ENCODE measurements at regions not wholly inside any gene's neighbourhood (a gene's known extent, or its start where the extent isn't known, plus 50 kb on each side); places are given as distances from the start of the nearest gene placed in this dataset.

DNA sequence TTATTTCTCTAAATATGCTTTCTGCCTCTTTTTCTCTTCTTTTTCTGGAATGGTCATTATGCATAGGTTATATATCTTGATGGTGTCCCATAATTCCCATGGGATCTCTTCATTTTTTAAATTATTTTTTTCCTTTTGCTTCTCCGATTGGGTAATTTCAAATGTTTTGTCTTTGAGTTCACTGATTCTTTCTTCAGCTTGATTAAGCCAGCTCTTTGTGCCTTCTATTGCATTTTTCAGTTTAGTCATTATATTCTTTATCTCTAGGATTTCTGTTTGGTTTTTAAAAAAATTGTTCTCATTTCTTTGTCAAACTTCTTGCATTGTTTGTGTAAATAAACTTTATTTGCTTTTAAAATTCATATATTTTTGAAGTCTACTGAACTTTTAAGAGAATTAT is 251.1 kb downstream of the INSIG2 start:
- H3K27me3 ChIP-seq (ENCODE audit: insufficient read depth, low read length, poor library complexity, severe bottlenecking) = no peaks in the 10 kb centered on the region
- no peaks in the 10 kb centered on the region for H3K9me3 ChIP-seq (ENCODE audit: low read length)
- H3K27ac ChIP-seq (ENCODE audit: low read depth, low read length) = no peak overlapping the region
- CTCF ChIA-PET = no interaction called here
- POLR2A ChIA-PET = no interaction called here
- Mint-ChIP-seq H3K36me3 (no peaks in the 10 kb centered on the region), H3K9me3 (peaks cover 13 to 24% (median 15%) of the 10 kb centered on the region in 5 donors), H3K4me3 (no peak overlapping the region), H3K27me3 (peaks cover 9 to 11% of the 10 kb centered on the region in 2 donors), H3K4me1 (no peaks in the 10 kb centered on the region), H3K27ac (no peak overlapping the region)
- no peaks in the 10 kb centered on the region for H3K36me3 ChIP-seq (ENCODE audit: insufficient read depth, low read length)
- no peak for DNase-seq
- H3K4me1 ChIP-seq (ENCODE audit: insufficient read depth, low read length) = no peaks in the 10 kb centered on the region
- no peak overlapping the region for H3K4me3 ChIP-seq (ENCODE audit: low read length)

DNA sequence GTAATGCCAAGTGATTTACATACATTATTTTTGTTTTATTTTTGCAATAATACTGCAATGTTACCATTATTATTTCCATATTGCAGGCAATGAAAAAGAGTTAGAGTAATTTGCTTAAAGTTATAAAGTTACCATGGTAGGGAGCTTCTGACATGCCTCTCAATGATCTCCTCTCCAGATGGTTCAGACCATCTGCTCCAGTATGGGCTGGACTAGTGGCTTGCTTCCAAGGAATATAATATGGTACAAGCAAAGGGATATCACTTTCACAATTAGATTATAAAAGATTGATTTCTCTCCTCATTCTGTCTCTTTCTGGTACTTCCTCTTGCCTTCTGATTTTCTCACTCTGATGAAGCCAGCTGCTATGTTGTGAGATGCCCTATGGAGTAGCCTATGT is 245.4 kb downstream of the INSIG2 start:
- Histone ChIP-seq H3K4me1 (ENCODE audit: insufficient read depth, low read length) (no peaks in the 10 kb centered on the region), H3K4me3 (ENCODE audit: low read length) (no peak overlapping the region), H3K27ac (ENCODE audit: low read depth, low read length) (no peak overlapping the region), H3K27me3 (ENCODE audit: insufficient read depth, low read length, poor library complexity, severe bottlenecking) (no peaks in the 10 kb centered on the region), H3K36me3 (ENCODE audit: insufficient read depth, low read length) (no peaks in the 10 kb centered on the region), H3K9me3 (ENCODE audit: low read length) (no peaks in the 10 kb centered on the region)
- H3K4me3 Mint-ChIP-seq = no peak overlapping the region
- H3K9me3 Mint-ChIP-seq = peaks cover under 1 to 13% (median 10%) of the 10 kb centered on the region in 5 donors
- H3K4me1 Mint-ChIP-seq = no peaks in the 10 kb centered on the region
- H3K27ac Mint-ChIP-seq = no peak overlapping the region
- no peak for DNase-seq
- peaks cover 13 to 21% of the 10 kb centered on the region in 2 donors for H3K27me3 Mint-ChIP-seq
- ChIA-PET CTCF (no interaction called here), POLR2A (no interaction called here)
- H3K36me3 Mint-ChIP-seq = peaks cover 0 to 2% (median 0%) of the 10 kb centered on the region in 3 donors

DNA sequence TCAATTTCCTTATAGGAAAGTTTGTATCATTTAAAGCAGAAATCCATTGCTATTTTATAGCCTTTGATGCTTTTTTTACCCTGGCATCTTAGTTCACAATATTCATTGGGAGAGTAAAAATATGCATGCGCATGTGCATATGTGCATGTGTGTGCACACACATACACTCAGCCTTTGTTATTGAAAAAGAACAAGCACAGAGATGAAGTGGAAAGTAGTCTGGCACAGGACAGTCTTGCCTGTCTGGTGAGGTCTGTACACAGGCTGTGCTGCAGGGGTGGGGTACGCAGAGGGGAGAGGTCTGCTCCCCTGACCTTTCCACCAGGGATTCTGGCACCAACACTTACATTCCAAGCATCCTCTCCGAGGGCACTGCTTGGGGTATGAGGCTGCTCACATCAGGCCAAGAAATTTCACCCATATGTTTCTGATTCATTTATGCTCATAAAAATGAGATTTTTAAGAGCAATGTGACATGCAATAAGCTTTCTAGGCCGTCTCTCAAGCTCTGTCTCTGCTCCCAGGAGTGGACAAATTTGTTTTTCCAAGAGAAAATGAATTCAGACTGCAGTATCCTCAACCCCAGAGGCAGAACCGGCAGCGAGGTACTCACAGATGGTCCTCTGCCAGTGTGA is 237.2 kb downstream of the INSIG2 start:
- no peak for DNase-seq
- H3K9me3 ChIP-seq (ENCODE audit: low read length) = no peaks in the 10 kb centered on the region
- CTCF ChIA-PET = no interaction called here

DNA sequence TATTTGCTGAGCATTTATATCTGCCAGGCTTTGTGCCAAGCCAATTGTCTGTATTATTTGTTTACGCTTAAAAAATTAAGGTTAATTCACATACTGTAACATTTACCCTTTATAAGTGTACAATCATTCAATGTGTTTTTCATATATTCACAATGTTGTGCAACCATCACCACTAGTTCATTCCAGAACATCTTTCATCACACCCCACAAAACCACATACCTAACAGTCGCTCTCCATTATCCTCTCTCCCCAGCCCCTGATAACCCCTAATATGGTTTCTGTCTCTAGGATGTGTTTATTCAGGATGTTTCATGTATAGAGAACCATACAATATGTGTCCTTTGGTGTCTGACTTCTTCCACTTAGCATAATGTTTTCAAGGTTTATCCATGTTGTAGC is 234.1 kb downstream of the INSIG2 start:
- Mint-ChIP-seq H3K4me1 (no peaks in the 10 kb centered on the region), H3K9me3 (peaks cover 0 to 4% (median 0%) of the 10 kb centered on the region in 5 donors), H3K36me3 (peaks cover 0 to 5% (median 0%) of the 10 kb centered on the region in 3 donors), H3K27ac (no peak overlapping the region), H3K27me3 (peaks cover 22 to 32% of the 10 kb centered on the region in 2 donors), H3K4me3 (no peak overlapping the region)
- Histone ChIP-seq H3K27ac (ENCODE audit: low read depth, low read length) (no peak overlapping the region), H3K27me3 (ENCODE audit: insufficient read depth, low read length, poor library complexity, severe bottlenecking) (no peaks in the 10 kb centered on the region), H3K4me1 (ENCODE audit: insufficient read depth, low read length) (no peaks in the 10 kb centered on the region), H3K4me3 (ENCODE audit: low read length) (no peak overlapping the region), H3K9me3 (ENCODE audit: low read length) (no peaks in the 10 kb centered on the region), H3K36me3 (ENCODE audit: insufficient read depth, low read length) (no peaks in the 10 kb centered on the region)
- ChIA-PET POLR2A (no interaction called here), CTCF (no interaction called here)
- no peak for DNase-seq

More for the DNA sequence above, 237.2 kb downstream of the INSIG2 start:
- Mint-ChIP-seq H3K4me1 (no peaks in the 10 kb centered on the region), H3K9me3 (peaks cover 0 to 4% (median 0%) of the 10 kb centered on the region in 5 donors), H3K27ac (no peak overlapping the region), H3K27me3 (peaks cover 13 to 30% of the 10 kb centered on the region in 2 donors), H3K4me3 (no peak overlapping the region), H3K36me3 (peaks cover 0 to 5% (median 1%) of the 10 kb centered on the region in 3 donors)
- H3K4me3 ChIP-seq (ENCODE audit: low read length) = no peak overlapping the region
- H3K4me1 ChIP-seq (ENCODE audit: insufficient read depth, low read length) = no peaks in the 10 kb centered on the region
- no peaks in the 10 kb centered on the region for H3K27me3 ChIP-seq (ENCODE audit: insufficient read depth, low read length, poor library complexity, severe bottlenecking)
- H3K36me3 ChIP-seq (ENCODE audit: insufficient read depth, low read length) = no peaks in the 10 kb centered on the region
- POLR2A ChIA-PET = no interaction called here
- H3K27ac ChIP-seq (ENCODE audit: low read depth, low read length) = no peak overlapping the region

DNA sequence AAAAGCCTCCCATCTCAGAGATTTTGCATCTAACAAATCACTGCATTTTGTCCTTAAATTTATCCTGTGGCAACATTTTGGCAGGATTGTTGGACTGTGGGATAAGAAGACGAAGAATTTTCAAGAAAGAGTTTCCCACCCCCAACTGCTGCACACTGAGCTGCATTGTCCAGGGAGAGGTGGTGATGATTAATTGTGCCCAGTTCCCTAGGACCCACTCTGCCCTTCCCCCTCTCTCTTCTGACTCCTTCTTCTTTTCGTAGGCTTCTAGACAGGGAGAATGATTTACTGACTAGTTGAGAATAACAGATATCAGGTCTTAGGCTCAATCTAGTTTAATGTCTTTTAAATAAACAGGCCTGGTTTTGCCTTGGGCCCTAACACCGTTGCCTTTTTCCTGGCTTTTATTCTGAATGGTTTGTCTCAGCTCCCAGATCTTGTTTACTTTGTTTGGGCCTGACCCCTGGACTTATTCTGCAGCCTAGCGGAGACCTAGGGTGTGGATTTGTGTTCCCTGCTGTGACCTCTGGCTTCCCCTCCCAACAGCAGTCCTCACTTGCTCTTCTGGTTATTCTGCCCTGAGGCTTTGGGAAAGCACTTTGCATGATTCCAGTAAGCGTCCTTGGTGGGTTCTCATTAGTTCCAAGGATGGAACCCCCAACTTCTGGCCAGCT is 233.3 kb downstream of the INSIG2 start:
- H3K9me3 ChIP-seq (ENCODE audit: low read length) = no peaks in the 10 kb centered on the region
- no peak overlapping the region for H3K4me3 Mint-ChIP-seq
- H3K4me1 ChIP-seq (ENCODE audit: insufficient read depth, low read length) = no peaks in the 10 kb centered on the region
- H3K27ac ChIP-seq (ENCODE audit: low read depth, low read length) = no peak overlapping the region
- H3K36me3 Mint-ChIP-seq = peaks cover 0 to 5% (median 0%) of the 10 kb centered on the region in 3 donors
- no peak overlapping the region for H3K4me3 ChIP-seq (ENCODE audit: low read length)
- no peaks in the 10 kb centered on the region for H3K36me3 ChIP-seq (ENCODE audit: insufficient read depth, low read length)
- DNase-seq = no peak
- no peak overlapping the region for H3K27ac Mint-ChIP-seq
- CTCF ChIA-PET = no interaction called here
- H3K4me1 Mint-ChIP-seq = no peaks in the 10 kb centered on the region
- H3K27me3 ChIP-seq (ENCODE audit: insufficient read depth, low read length, poor library complexity, severe bottlenecking) = no peaks in the 10 kb centered on the region
- peaks cover 0 to 4% (median 0%) of the 10 kb centered on the region in 5 donors for H3K9me3 Mint-ChIP-seq
- peaks cover 22 to 32% of the 10 kb centered on the region in 2 donors for H3K27me3 Mint-ChIP-seq
- POLR2A ChIA-PET = no interaction called here

DNA sequence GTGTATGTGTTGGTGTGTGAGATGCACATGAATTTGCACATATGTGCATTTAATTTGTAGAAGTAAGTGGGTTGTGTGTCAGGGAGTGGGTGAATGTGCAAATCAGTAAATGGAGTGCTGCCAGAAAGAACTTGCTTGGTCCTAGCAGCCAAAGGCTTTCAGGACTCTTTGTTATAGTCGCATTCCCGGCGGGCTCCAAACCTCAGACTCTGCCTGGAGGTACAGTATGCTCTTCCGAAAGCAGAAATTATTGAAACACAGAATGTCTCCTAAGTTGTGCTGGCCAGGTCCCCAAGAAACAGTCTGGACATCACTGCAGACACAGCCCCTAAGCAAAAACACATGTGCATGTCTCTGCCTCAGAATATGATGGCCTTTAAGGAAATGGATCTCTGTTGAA is 232.4 kb downstream of the INSIG2 start:
- Mint-ChIP-seq H3K4me1 (no peaks in the 10 kb centered on the region), H3K36me3 (peaks cover 0 to 5% (median 0%) of the 10 kb centered on the region in 3 donors), H3K9me3 (peaks cover 0 to 4% (median 0%) of the 10 kb centered on the region in 5 donors), H3K27me3 (peaks cover 24 to 32% of the 10 kb centered on the region in 2 donors), H3K4me3 (no peak overlapping the region), H3K27ac (no peak overlapping the region)
- ChIA-PET CTCF (no interaction called here), POLR2A (no interaction called here)
- Histone ChIP-seq H3K4me3 (ENCODE audit: low read length) (no peak overlapping the region), H3K4me1 (ENCODE audit: insufficient read depth, low read length) (no peaks in the 10 kb centered on the region), H3K36me3 (ENCODE audit: insufficient read depth, low read length) (no peaks in the 10 kb centered on the region), H3K9me3 (ENCODE audit: low read length) (no peaks in the 10 kb centered on the region), H3K27ac (ENCODE audit: low read depth, low read length) (no peak overlapping the region), H3K27me3 (ENCODE audit: insufficient read depth, low read length, poor library complexity, severe bottlenecking) (no peaks in the 10 kb centered on the region)
- DNase-seq = no peak

DNA sequence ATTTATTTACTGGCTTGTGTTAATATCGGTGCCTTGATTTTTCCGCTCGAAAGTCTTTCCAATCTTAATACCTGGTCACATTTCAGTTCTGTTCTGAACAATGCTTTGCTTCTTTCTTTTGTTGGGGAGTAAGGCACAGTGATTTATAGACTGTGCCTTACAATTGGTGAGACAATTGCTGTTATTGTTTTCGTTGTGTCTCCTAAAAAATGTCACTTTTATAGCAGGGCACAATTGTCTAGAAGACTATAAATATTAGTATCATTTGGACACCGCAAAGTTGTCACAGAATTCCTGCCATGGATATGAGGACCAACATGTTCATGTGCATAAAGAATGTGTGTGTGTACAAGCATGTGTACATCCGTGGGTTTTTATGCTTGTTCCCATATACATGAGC is 231.9 kb downstream of the INSIG2 start:
- Mint-ChIP-seq H3K27me3 (peaks cover 24 to 32% of the 10 kb centered on the region in 2 donors), H3K9me3 (peaks cover 0 to 4% (median 0%) of the 10 kb centered on the region in 5 donors), H3K27ac (no peak overlapping the region), H3K4me3 (no peak overlapping the region), H3K36me3 (peaks cover 0 to 5% (median 0%) of the 10 kb centered on the region in 3 donors), H3K4me1 (no peaks in the 10 kb centered on the region)
- H3K27me3 ChIP-seq (ENCODE audit: insufficient read depth, low read length, poor library complexity, severe bottlenecking) = no peaks in the 10 kb centered on the region
- no peaks in the 10 kb centered on the region for H3K36me3 ChIP-seq (ENCODE audit: insufficient read depth, low read length)
- H3K4me3 ChIP-seq (ENCODE audit: low read length) = no peak overlapping the region
- H3K27ac ChIP-seq (ENCODE audit: low read depth, low read length) = no peak overlapping the region
- no peak for DNase-seq
- POLR2A ChIA-PET = no interaction called here
- H3K4me1 ChIP-seq (ENCODE audit: insufficient read depth, low read length) = no peaks in the 10 kb centered on the region
- CTCF ChIA-PET = no interaction called here
- H3K9me3 ChIP-seq (ENCODE audit: low read length) = no peaks in the 10 kb centered on the region

DNA sequence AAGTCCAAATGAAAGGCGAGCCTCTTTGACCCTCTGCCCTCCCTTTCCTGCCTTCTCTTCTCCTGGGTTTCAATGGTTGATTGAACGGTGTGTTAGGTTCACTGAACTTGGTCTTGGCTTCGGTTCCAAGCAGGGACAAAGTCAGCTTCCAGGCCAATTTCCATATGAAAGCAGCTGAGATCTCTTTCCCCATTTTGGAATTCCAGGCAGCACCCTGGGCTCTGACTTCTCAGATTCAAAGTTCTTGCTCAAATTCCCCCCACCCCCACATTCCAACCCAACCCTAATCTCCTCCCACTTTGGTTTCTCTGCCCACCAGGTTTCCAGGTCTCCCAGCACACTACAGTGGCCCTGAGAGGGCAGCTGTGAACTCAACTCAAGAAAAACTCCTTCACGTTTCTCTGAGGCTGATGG is 231.0 kb downstream of the INSIG2 start:
- Mint-ChIP-seq H3K27ac (no peak overlapping the region), H3K9me3 (peaks cover 0 to 4% (median 0%) of the 10 kb centered on the region in 5 donors), H3K27me3 (peaks cover 23 to 25% of the 10 kb centered on the region in 2 donors), H3K4me1 (no peaks in the 10 kb centered on the region), H3K36me3 (peaks cover 0 to 5% (median 0%) of the 10 kb centered on the region in 3 donors), H3K4me3 (no peak overlapping the region)
- no peaks in the 10 kb centered on the region for H3K9me3 ChIP-seq (ENCODE audit: low read length)
- no peak overlapping the region for H3K4me3 ChIP-seq (ENCODE audit: low read length)
- DNase-seq = no peak
- ChIA-PET CTCF (no interaction called here), POLR2A (no interaction called here)
- H3K27me3 ChIP-seq (ENCODE audit: insufficient read depth, low read length, poor library complexity, severe bottlenecking) = no peaks in the 10 kb centered on the region
- no peaks in the 10 kb centered on the region for H3K4me1 ChIP-seq (ENCODE audit: insufficient read depth, low read length)
- H3K27ac ChIP-seq (ENCODE audit: low read depth, low read length) = no peak overlapping the region
- H3K36me3 ChIP-seq (ENCODE audit: insufficient read depth, low read length) = no peaks in the 10 kb centered on the region
